ENCODE measurements at regions not wholly inside any gene's neighbourhood (a gene's known extent, or its start where the extent isn't known, plus 50 kb on each side); places are given as distances from the start of the nearest gene placed in this dataset.

GRCh38 chr4:147207911-147208310 is 262.2 kb upstream of the TTC29 start:
- no TSS peak for BruUV-seq (replicated peaks)
- no peak for DNase-seq (ENCODE audit: extremely low read depth in 1 of 4, low spot score in 3 of 4)
- Histone ChIP-seq H3K79me2 (ENCODE audit: control insufficient read depth, insufficient read depth, low read length) (no peaks in the 10 kb centered on the region), H4K20me1 (replicated peaks; ENCODE audit: control insufficient read depth, insufficient read depth, low read length) (no peaks in the 10 kb centered on the region), H3K4me3 (no peak overlapping the region), H3K27ac (ENCODE audit: extremely low read depth, low read depth, low read length) (no peak overlapping the region), H2AFZ (ENCODE audit: low read depth, low read length) (no peak overlapping the region), H3K36me3 (ENCODE audit: control insufficient read depth, insufficient read depth, low read length) (no peaks in the 10 kb centered on the region), H3K4me2 (ENCODE audit: insufficient read depth, low read length) (no peak overlapping the region), H3K27me3 (ENCODE audit: control insufficient read depth in 2 of 2, insufficient read depth in 2 of 2, low read length in 2 of 2) (no peaks in the 10 kb centered on the region), H3K9me3 (replicated peaks; ENCODE audit: control insufficient read depth, insufficient read depth, low read depth, low read length) (no peaks in the 10 kb centered on the region), H3K9me1 (ENCODE audit: control insufficient read depth, insufficient read depth, low read length) (no peaks in the 10 kb centered on the region), H3K9ac (ENCODE audit: insufficient read depth in 1 of 2, low read depth in 2 of 2, low read length in 2 of 2) (no peak overlapping the region), H3K4me1 (replicated peaks in 1 of 2; ENCODE audit: control insufficient read depth in 2 of 2, insufficient read depth in 2 of 2, low read length in 2 of 2) (no peaks in the 10 kb centered on the region)
- TF ChIP-seq ARID1B (IDR thresholded peaks at IDR 0.05) = no peak
- TF ChIP-seq MEF2A (IDR thresholded peaks at IDR 0.05; ENCODE audit: control insufficient read depth, low read depth, low read length) = no peak
- TF ChIP-seq HMGN3 (IDR thresholded peaks at IDR 0.05; ENCODE audit: borderline replicate concordance, extremely low read depth, insufficient read length, low read depth, low read length) = no peak
- ATAC-seq = no peak
- CTCF ChIA-PET (ENCODE audit: low intra/inter-chr PET ratio) = no interaction called here
- WGBS (ENCODE audit: insufficient coverage, low coverage, missing lambda C conversion rate) = 0% methylated on average over 1 of the region's 1 CpG
- intact Hi-C loops (cut with micrococcal nuclease) (no loop called here), in situ Hi-C loops (cut with MboI) (no loop called here)
- POLR2A ChIA-PET = no interaction called here
- FAIRE-seq = no peak

- in situ Hi-C loops (cut with MboI) = no loop called here
- no TSS peak for BruUV-seq (replicated peaks)
- POLR2A ChIA-PET = no interaction called here
- ATAC-seq (no peak), FAIRE-seq (peak; percentile 15), DNase-seq (ENCODE audit: extremely low read depth in 1 of 4, low spot score in 3 of 4) (no peak)
- no peaks in the 10 kb centered on the region for H3K9me1 ChIP-seq (ENCODE audit: control insufficient read depth, insufficient read depth, low read length)
- no peaks in the 10 kb centered on the region for H3K79me2 ChIP-seq (ENCODE audit: control insufficient read depth, insufficient read depth, low read length)
- CTCF ChIA-PET (ENCODE audit: low intra/inter-chr PET ratio) = interaction anchor here (0.5 kb wide), 1 partner anchor 8 kb away, joined by 3 read pairs; no protein-coding TSS in a partner anchor
- no peak overlapping the region for H3K4me3 ChIP-seq
- intact Hi-C loops (cut with micrococcal nuclease) = no loop called here
- no peaks in the 10 kb centered on the region for H3K36me3 ChIP-seq (ENCODE audit: control insufficient read depth, insufficient read depth, low read length)
- H3K4me2 ChIP-seq (ENCODE audit: insufficient read depth, low read length) = no peak overlapping the region
- H3K27me3 ChIP-seq (ENCODE audit: control insufficient read depth in 2 of 2, insufficient read depth in 2 of 2, low read length in 2 of 2) = no peaks in the 10 kb centered on the region
- no peaks in the 10 kb centered on the region for H3K9me3 ChIP-seq (replicated peaks; ENCODE audit: control insufficient read depth, insufficient read depth, low read depth, low read length)
- H4K20me1 ChIP-seq (replicated peaks; ENCODE audit: control insufficient read depth, insufficient read depth, low read length) = no peaks in the 10 kb centered on the region
- H3K9ac ChIP-seq (ENCODE audit: insufficient read depth in 1 of 2, low read depth in 2 of 2, low read length in 2 of 2) = no peak overlapping the region
- no peak overlapping the region for H2AFZ ChIP-seq (ENCODE audit: low read depth, low read length)
- no peaks in the 10 kb centered on the region for H3K4me1 ChIP-seq (replicated peaks in 1 of 2; ENCODE audit: control insufficient read depth in 2 of 2, insufficient read depth in 2 of 2, low read length in 2 of 2)
- H3K27ac ChIP-seq (ENCODE audit: extremely low read depth, low read depth, low read length) = no peak overlapping the region
- TF ChIP-seq MTA3 (IDR thresholded peaks at IDR 0.05; ENCODE audit: borderline replicate concordance) (no peak), ZNF449 (CRISPR knock-in tag; IDR thresholded peaks at IDR 0.05) (no peak), ZSCAN32 (CRISPR knock-in tag; IDR thresholded peaks at IDR 0.05) (no peak), XRCC4 (IDR thresholded peaks at IDR 0.05; ENCODE audit: extremely low read depth, insufficient read depth, insufficient read length) (no peak), CREB3L1 (IDR thresholded peaks at IDR 0.05; ENCODE audit: borderline replicate concordance, low read depth) (no peak), BCL6 (CRISPR knock-in tag; IDR thresholded peaks at IDR 0.05) (no peak), RBM25 (IDR thresholded peaks at IDR 0.05; ENCODE audit: low read depth, low read length, severe bottlenecking) (no peak), HMG20B (CRISPR knock-in tag; IDR thresholded peaks at IDR 0.05) (no peak), STAT6 (CRISPR knock-in tag; IDR thresholded peaks at IDR 0.05) (no peak)
Measured at GRCh38 chr4:147217655-147218054, 263.2 kb upstream of the EDNRA start.
